ENCODE measurements at regions not wholly inside any gene's neighbourhood (a gene's known extent, or its start where the extent isn't known, plus 50 kb on each side); places are given as distances from the start of the nearest gene placed in this dataset.
"Not testable (repeated sequence)": the region's sequence is repeated elsewhere in the genome, so short reads cannot be mapped to it uniquely, and the experiment has no call there.

DNA sequence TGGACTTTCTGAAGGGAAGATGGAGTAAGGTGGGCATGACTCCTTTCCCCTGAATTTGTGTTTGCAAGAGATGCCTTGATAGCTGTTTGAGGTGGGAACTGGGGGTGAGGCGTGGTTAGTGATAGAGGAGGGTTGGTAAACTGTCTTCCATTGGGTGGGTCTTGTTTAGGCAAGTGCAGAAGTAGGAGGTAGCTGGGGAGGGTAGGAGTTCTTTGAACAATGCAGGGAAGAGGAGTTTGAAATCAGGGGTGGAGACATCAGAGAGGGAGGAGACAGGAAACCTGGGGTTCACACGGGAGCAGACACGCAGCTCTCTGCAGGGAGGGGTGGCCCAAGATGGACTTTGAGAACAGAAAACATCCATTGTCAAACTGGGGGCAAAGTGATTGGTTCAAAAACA lies 267.1 kb downstream of the TSN start:
- no peak for DNase-seq

- no peak for DNase-seq
Measured at GRCh38 chr2:122023059-122023864, 267.8 kb downstream of the TSN start.

- DNase-seq = no peak
Measured at GRCh38 chr2:122027510-122028217, 272.2 kb downstream of the TSN start.

- DNase-seq = no peak
Measured at GRCh38 chr2:122028371-122029100, 273.1 kb downstream of the TSN start.

DNA sequence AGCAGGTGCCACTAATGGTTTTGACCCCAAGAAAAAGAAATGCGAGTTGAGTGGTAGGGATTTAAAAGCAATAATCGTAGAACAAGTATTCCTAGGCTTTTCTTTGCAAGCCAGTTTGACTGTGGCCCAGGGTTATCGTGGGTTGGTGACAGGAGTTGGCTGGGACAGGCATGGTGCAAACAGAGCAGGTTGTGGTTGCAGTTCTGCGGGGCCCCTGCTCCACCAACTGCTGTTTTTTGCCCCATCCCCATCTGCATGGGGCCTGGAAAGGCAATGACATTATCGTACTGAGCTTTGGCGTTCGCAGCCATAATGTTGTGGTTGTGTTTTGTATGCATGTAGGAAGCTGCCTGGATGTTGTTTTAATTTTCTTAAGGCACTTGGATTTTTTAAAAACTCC lies 274.0 kb downstream of the TSN start:
- no peak for DNase-seq

GRCh38 chr2:122029945-122030344 lies 274.5 kb downstream of the TSN start:
- DNase-seq = no peak

GRCh38 chr2:122031544-122032263 lies 276.3 kb downstream of the TSN start:
- DNase-seq = no peak

DNA sequence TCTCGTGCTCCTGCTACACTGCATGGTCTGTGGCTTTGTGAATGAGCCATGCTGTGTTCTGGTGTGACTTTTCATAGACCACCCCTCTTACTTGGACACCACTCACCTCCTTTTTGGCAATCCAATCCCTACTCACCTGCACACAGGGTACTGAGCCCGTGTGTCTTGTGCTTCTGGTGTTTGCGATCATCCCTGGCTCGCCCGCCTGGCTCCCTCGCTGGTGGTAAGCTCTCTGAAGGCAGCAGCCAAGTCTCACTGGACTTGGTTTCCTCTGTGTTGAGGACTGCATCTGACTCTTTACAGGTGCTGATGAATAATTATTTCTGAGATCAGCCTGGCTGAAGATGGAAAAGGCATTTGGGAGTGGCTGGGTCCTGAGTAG lies 276.8 kb downstream of the TSN start:
- no peak for DNase-seq

- no peak for DNase-seq
Measured at GRCh38 chr2:122033778-122034177, 278.3 kb downstream of the TSN start.

DNA sequence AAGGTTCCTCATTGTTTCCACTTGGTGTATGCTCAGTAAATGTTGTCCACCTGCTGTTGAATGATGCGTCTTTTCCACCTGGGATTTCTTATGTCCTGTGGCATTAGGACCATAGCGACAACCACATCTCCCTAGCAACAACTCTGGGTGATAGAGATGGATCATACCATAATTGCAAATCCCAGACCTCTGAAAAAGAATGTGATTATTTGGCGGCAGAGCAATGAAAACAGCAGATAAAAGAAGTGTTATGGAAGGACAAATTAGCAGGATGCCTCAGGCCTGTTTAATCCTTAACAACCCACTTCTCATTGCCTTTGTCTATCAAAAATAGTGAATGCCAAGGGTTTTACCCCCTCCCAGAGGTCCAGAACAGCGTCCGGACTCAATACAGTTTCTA lies 278.9 kb downstream of the TSN start:
- DNase-seq = no peak

- no peak for DNase-seq
Measured at GRCh38 chr2:122034777-122035176, 279.3 kb downstream of the TSN start.

DNA sequence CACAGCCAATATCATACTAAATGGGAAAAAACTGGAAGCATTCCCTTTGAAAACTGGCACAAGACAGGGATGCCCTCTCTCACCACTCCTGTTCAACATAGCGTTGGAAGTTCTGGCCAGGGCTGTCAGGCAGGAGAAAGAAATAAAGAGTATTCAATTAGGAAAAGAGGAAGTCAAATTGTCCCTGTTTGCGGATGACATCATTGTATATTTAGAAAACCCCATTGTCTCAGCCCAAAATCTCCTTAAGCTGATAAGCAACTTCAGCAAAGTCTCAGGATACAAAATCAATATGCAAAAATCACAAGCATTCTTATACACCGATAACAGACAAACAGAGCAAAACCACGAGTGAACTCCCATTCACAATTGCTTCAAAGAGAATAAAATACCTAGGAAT lies 283.4 kb downstream of the TSN start:
- DNase-seq = not testable (repeated sequence)

- no peak for DNase-seq
Measured at GRCh38 chr2:122041455-122041854, 286.0 kb downstream of the TSN start.

- not testable (repeated sequence) for DNase-seq
Measured at GRCh38 chr2:122051659-122052058, 296.2 kb downstream of the TSN start.

DNA sequence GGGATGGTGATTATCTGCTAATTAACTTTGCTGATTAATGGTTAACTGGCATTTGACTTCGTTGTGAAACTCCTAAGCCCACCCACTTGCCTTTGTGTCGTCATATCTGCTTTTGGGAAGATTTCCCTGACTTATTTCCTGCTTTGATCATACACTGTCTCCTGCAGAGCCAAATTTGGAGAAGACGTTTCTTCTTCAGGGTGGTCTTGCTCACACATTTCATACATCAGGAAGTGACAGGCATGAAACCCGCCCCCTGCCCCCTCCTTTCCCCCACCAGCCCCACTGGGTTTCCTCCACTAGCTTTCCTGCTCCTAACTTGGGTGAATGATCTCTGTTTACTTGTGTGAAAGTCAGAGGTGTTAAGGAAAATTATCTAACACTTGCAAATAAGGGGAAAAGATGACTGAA lies 300.1 kb downstream of the TSN start:
- no peak for DNase-seq

- DNase-seq = no peak
Measured at GRCh38 chr2:122056853-122057252, 301.4 kb downstream of the TSN start.

- DNase-seq = no peak
Measured at GRCh38 chr2:122061206-122061605, 305.8 kb downstream of the TSN start.

DNA sequence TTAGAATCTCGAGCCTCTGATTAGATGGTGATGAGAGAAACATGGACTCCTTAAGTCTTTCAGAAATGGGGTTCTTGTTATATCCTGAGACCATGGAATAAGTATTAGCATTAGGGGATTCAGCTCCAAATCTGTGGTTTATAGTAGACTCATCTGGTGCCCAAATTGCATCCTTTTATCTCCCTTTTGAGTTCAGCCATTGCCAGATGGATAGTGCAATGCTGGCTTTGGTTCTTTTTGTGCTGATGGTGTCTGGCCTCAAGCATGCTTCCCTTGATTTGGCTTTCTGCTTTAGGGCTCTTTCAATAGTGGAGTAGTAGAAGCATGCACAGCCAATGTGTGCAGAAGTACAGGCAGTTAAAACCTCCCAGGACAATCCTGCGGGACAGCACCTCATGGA lies 306.4 kb downstream of the TSN start:
- DNase-seq = no peak

DNA sequence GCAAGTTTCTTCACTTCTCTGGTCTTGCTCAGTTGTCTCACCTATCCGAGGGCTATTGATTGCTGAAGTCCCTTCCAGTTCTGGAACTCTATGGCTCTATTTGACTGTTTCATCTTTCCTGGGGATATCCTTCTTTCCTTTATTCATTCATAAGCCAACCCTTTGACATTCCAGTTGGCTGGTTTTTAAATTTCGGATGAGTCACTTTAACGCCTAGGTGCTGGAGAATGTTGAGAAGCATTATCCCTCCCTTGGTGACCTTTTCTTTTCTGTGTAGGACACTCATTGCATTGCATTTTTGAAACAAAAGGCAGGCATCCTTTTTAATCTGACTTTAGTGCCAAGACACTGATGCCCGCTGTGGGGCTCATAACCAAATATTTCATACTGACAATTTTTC lies 307.1 kb downstream of the TSN start:
- no peak for DNase-seq

DNA sequence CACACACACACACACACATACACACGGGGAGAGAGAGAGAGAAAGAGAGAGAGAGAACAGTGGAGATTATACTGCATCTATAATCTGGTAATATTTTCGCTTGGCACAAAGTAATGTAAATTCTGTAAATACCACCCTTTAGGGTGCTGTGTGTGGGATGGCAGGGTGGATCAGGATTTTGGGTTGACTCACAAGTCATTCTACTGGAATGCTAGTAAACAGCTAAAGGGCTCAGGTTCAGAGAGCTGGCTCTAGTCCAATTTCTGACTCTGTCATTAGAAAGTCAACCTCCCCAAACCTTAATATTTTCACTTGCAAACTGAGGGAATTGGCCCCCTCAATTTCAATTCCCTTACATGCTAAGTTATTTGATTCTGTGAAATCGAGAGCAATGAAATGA lies 308.3 kb downstream of the TSN start:
- DNase-seq = no peak

GRCh38 chr2:122070241-122070731 lies 314.8 kb downstream of the TSN start:
- DNase-seq = no peak

DNA sequence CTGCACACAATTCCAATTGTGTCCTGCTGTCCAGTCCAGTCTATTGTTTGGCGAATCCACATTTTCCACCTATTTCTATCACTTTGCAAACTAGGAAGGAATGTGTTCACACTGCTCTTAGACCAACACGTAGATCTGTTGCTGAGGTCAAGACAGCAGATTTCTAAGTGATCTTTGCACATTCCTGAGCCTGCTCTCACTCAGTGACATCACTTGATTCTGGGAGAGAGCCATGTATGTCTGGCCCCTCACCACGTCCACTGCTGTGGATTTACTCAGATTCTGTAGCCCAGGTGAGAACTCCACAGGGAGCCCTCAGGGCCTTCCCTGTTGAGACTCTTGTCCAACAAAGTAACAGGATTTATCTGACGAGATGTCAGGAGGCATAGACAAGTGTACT lies 317.2 kb downstream of the TSN start:
- DNase-seq = no peak

GRCh38 chr2:122074201-122074600 lies 318.8 kb downstream of the TSN start:
- no peak for DNase-seq

All from activated CD4-positive, alpha-beta T cell treated with anti-CD3 and anti-CD28 coated beads, Interleukin-10, Interleukin-2, amounts not matched to agents 100 ng/mL and 50 ng/mL, durations not matched to agents 16 hours and 8 hours (primary cell).